NOMO-1 (cell line): ENCODE measurements at regions not wholly inside any gene's neighbourhood (a gene's known extent, or its start where the extent isn't known, plus 50 kb on each side); places are given as distances from the start of the nearest gene placed in this dataset.
"Not testable (repeated sequence)": the region's sequence is repeated elsewhere in the genome, so short reads cannot be mapped to it uniquely, and the experiment has no call there.

Experiments used
- DNase-seq, 2 experiments: peaks; one replicate each; lab custom pipeline; 2025; ENCODE audit not compliant: unreplicated experiment in 2 of 2; lab: John Stamatoyannopoulos, UW

DNA sequence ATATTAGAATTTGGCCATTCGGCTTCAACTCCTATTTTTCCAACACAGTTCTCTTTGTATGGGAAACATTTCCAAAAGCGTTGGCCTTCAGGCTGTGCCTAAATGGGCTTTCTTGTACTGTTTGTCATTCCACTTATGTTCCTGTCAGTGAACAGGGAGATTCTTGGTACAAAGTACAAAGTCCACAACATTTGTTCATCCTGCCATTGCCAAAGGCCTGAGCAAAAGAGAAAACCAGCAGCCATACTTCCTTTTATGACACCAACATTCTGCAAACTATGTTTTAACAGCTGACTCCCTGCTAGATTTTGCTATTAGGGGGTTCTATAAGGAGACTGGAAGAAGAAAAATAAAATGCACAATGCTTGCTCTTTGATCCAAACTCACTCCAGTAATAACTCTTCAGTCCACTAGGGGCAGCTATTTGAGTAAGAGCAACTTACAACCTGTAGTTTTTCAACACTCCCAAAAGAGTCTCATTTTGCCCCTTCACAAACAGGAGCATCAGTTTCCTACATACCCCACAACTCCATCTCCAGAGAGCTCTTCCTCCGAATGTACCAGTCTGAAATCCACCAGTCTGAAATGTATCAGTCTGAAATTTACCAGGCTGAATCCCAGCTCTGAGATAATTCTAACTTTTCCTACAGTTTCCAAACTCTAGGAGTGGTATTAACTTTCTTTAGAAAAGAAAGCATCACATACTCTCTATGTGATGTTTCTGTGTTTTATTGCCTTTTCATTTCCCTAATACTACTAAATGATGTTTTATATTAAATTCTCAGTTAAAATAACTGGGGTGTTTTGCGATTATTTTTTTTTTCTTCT, 693.8 kb downstream of the DNAH5 start:
- no peak for DNase-seq

DNA sequence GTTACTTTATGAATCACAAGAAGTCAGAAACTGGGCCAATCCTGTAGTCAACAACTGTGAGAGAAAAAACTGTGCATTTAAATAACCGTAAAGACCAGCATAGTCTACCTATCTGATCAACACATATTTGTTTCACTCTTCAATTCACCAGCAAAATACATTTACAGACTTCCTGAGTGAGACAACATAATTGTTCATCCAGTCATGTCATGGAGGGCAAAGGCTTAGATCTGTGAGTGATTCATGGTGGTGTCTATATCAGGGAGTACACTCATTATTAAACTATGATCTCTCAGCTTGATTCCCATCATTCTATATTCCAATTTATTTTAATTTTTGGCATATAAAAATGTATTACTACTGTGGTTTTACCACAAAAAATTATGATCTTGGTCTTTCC, 694.6 kb downstream of the DNAH5 start:
- DNase-seq: no peak

DNA sequence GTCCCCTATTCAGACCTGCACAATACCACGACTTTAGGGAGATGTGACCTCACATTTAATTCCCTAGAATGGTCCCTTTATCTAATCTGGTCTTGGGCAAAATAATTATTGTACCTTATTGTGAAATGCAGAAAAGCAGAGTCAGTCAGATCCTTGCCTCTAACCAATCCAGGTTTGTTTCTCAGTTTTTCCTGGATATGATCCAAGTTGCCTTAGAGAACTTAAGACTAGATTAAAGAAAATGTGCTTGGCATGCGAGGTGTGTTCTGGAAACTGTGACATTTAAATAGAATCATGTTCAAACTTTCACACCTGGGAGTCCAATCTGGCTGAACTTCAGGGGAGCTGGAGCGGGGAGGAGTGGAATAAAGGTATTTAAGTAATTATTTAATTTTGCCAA, 696.2 kb downstream of the DNAH5 start:
- no peak for DNase-seq

DNA sequence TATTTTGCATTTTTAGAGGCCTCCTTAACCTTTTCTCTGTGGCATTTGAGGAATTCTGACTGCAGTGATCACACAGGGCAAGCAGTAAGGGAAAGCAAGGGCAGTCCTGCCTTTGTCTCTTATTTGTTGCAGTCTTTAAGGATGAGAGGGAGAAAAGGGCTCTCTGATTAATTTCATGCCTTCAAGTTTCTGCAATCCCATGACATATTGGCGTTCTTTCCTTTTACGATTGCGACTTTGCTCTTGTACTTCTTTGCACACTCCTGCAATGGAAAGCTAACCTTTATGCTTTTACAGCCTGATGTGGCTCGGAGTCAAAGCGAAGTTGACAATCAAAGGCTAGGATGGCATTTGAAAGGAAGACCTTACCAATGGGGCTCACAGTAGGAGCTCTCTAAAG, 698.4 kb downstream of the DNAH5 start:
- DNase-seq: no peak

DNA sequence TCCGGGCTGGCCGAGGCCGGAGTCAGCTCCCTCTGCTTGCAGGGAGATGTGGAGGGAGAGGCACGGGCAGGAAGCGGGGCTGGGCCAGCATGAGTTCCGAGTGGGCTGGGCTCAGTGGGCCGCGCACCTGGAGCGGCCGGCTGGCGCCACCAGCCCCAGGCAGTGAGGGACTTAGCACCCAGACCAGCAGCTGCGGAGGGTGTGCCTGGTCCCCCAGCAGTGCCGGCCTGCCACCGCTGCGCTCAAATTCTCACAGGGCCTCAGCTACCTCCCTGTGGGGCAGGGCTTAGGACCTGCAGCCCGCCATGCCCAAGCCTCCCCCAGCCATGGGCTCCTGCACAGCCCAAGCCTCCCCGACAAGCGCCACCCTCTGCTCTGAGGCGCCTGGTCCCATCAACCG, 700.3 kb downstream of the DNAH5 start:
- no peak for DNase-seq

DNA sequence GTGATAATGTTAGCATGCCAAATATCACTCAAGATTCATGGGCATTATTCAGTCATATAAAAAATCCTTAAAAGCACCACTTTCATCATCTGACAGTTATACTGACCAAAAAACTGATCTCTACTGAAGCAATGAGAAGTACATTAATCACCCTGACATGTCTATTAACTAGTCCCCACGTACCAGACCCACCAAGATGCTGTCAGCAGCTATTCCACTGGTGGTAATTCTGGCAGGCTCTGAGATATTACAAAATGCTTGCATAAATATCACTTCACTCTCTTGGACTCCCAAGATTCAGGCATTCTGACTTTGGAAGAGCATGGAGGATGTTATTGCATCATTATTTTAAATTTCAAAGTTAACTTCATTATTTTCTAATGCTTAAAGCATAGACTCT, 717.0 kb downstream of the DNAH5 start:
- no peak for DNase-seq

DNA sequence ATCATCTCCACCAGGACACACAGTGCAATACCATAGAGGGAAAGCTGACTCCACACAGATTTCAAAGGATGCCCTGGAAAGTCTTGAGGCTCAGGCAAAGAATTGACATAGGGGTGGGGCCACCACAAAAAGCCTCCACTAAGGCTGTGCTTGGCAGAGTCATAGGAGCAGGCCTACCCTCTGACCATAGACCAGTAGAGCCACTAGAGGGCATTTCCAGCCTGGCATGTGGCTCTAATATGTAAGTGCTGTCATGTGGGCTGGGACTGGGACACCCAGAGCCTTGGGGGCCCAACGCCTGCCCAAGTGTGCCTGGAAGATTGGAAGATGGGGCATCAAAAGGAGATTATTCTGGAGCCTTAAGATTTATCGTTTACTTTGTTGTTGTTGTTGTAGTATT, 726.0 kb downstream of the DNAH5 start:
- no peak for DNase-seq

DNA sequence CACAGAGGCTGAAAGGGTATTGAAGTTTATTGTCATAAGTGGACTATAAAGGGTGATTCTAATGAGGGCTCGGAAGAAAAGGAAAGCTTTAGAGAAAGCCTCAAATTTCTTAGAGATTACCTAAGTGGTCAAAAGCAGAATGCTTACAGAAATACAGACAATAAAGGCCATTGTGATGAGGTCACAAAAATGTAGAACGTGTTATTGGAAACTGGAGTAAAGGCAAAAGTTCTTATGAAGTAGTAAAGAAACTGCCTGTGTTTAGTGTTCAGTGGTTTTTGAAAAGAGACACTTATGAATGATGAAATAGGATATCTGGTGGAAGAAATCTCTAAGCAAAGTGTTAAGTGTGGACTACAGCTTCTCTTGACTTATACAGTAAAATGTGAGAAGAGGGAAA, 726.9 kb downstream of the DNAH5 start:
- no peak for DNase-seq

DNA sequence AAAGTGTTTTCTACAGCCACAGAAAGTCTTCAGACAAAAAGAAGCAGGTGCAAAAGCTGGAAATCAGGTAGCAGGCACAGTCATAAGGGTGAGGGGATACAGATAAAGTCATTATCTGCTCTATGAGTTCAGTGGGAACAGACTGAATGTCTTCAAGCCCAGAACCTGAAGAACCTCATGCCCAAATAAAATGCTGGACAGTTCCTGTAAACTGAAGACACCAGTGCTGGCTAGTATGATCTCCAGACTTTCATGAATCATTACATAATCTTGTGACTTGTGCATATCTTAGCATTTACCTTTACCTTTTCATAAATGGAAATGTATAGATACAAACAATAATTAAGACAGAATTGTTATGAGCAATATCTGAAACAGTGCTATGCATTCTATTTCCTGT, 728.7 kb downstream of the DNAH5 start:
- no peak for DNase-seq

DNA sequence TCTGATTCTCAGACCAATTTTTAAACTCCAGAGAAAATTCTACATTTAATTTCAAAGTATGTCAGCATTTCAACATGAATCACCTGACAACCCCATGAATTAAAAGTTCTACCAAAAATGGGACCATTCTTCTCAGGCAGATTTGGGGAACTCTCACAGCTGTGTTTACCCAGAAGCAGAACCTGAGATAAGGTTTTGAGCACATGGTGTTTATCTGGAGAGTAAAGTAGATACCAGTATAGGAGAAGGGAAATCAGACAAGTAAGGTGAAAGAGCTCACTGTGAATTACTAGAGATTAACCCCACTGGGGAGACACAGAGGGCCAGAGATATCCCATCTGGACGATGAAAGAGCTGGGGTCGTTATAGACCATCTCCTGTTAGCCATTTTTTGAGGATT, 729.1 kb downstream of the DNAH5 start:
- DNase-seq: no peak

DNA sequence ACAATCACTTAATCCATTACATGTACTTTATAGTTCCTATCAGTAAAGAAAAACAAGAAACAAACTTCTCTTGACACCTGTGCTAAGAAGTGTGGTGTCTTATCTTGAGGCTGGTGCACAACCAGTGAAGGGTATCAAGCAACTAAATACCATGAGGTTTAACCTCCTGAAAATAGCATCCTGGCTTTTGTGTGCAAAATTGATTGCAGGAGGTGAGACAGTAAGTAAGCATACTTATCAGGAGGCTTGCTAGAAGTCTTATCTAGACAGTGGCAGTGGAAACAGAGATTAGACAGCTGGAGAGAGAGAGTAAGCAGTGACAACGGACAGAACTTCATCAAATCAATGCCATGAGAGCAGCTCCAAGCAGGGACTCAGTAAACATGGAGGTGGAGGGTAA, 730.3 kb downstream of the DNAH5 start:
- DNase-seq: no peak

DNA sequence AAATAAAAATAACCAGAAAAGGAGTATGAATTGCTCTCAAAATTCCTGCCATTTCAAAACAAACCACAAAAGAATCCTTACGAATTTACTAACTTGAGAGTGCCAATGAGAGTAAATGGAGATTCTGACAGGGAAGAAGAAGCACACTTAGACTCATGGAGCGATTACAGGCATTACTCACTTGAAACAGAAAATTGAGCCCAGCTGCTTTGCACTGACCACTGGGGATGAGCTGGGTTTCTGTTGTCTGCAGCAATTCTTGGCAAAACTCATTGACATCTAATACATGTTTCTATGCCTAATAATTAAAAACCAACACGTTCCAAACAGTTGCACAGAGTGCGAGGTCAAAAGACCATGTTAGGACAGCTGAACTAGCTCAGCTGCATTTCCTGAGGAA, 731.6 kb downstream of the DNAH5 start:
- no peak for DNase-seq

DNA sequence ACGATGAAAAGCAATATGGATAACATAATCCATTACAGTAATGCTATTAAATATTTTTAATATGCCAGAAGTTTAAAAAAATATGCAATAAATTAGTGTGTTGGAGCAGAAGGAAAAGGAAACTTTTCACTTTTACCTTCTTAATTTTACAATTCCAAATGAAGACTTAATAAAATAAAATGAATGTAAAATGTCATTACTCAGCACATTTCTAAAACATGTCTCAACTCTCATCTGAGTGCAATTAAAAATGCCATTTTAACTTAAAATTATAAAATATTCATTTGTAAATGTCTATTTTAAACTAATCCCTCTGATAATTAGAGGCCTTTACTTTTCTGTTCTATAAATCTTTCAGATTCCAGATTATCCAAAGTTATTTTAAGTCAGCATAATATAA, 733.4 kb downstream of the DNAH5 start:
- no peak for DNase-seq

DNA sequence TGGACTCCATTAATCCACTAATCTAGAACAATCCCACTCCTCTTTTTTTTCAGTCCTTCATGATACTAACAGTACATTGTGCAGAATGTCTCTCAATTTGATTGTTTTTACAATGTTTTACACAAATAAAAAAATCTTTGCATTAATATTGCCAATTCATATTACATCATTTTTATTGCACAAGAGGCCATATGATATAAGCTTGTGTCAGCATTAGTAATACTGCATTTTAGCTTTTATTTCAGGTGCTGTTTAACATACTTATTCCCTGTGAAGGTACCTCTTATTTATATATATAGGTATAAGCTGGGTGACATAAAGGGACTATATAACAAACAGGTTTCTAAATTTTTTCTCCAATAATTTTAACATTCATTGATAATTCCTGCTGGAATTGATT, 737.4 kb downstream of the DNAH5 start:
- DNase-seq: no peak

DNA sequence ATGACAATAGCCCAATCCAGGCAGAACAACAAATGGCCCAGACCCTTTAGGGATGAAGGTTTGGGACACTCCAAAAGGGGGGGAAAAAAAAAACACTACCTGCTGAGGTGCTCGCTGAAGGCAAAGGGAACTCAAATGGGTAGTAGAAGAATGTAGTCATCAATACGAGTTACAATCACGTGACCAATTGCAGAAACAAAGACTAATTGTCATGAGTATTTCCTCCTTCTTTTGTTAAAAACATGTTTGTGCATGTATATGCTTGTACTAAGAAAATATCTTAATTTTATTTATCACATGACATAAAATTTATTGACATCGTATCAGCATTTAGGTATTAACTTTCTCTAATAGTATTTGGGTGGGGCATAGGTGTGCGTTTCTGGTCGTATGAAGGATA, 743.5 kb downstream of the DNAH5 start:
- DNase-seq: no peak

DNA sequence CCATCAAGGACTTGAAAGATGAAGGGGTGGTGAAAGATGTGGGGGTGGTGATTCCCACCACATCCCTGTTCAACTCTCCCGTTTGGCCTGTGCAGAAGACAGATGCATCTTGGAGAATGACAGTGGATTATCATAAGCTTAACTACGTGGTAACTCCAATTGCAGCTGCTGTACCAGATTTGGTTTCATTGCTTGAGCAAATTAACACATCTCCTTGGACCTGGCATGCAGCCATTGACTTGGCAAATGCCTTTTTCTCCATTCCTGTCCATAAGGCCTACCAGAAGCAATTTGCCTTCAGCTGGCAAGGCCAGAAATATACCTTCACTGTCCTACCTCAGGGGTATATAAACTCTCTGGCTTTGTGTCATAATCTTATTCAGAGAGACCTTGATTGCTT, 746.3 kb downstream of the DNAH5 start:
- DNase-seq: not testable (repeated sequence)

DNA sequence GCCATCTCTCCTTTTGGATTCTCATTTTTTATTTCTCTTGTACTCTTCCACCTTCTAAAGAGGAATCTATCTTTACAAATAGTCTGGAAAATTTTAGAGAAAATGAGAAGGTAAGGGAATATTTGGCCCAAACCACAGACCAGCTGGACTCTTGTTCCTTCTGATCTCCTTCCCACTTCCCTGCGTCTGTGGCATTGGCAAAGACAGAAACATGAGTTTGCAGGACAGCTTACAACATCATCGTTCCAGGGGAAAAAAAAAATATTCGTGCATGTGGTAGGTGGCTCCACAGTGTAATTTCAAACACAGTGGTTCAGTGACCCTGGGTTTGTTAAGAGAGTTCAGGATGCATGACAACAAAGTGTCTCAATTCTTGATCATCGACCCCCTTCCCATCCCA, 755.0 kb downstream of the DNAH5 start:
- no peak for DNase-seq

DNA sequence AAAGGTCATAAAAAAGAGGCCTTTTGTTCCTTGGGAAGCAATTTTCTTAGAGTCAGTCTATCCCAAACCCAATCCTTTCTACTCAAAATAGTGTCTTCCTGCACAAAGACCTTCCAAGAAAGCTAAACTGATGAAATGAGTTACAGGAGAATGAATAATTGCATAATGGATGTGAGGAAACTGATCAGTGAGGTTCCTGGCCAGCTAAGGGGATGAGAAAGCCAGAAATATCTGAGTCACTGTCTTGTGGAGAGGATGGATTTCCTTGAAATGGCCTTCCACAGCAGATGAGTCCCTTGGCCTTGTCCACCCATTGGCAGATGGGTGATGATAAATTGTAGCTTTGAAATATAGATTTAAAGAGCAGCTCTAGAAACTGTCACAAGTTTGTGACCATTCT, 756.1 kb downstream of the DNAH5 start:
- DNase-seq: no peak

DNA sequence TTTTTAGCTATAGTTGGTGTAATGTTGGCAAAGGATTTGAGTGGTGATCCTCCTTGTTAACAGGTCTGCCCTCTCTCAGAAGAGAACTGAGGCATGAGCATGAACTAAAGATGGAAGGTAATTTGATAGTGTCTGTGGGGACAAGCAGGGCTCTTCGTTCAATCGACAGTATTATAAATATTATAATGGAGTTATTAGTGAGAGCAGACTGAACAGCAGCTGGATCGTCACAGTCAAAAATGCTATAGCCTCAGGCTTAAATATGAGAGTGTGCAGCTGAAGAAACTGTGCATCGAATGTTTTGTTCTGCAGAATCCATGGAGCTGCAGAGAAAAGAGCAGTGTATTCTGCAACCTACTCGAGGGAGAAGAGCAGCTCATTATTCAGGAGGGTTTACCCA, 757.3 kb downstream of the DNAH5 start:
- DNase-seq: no peak

DNA sequence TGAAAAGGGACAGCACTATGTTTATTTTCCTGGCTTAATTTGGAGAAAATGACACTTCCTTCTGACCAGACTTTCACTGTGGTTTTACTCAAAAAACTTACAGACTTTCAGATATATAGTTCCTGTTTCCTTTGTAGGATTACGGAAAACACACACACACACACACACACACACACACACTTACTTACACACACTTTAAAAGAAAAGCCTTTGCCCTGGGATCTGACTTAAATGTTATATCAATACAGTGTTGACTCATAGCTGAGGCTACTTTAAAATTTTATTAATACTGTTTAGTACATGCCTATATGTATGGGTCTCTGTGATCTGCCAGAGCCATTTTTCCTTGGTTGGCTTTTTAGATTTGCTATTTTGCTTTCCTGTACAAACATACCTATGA, 758.3 kb downstream of the DNAH5 start:
- peak in 1 of 2 experiments; percentile 14 for DNase-seq

DNA sequence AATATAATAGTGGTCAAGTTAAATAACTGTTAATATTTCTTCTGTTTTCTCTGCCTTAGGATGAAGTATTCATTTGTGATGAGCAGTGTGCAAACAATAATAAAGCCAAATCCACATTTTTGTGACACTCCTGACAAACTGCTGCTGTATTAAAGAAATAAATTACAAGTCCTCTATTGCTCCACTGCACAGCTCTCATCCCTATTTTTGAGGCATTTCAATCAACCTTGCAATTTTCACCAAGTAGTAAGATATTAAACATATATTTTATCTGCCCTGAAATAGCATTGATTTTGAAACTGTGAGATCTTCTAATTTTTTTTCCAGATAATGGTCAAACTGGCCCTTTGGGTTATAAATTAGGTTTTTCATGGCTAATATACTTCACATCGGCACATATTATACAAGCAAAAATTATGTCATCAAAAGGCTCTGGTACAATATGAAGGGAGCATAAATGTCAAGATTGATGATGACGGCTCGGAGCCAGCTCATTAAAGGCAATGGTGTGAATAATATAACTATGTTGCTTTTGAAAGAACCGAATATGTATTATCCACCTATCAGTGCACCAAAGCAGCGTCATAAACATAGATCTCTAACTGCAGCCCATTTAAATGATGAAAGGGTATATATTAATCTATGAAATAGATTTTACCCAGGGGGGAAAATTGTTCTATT, 764.9 kb downstream of the DNAH5 start:
- DNase-seq: no peak

DNA sequence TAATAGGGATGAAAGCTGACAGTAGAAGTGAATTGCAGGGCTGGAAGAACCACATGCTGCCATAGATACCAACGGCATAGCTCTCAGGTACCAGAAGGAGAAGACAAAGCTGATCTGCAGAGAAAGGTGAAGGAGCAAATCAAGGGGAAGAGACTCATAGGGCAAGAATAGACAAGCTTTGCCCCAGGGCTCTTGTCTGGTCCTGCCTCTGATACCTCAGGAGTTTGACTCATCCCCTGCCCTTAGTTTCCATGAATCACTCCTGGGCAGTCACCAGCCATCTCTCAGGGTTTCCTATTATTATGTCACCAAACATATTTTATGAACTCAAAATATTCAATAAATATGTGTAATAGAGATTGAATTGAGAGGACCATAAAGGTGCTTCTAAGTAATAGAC, 800.9 kb downstream of the DNAH5 start:
- no peak for DNase-seq

DNA sequence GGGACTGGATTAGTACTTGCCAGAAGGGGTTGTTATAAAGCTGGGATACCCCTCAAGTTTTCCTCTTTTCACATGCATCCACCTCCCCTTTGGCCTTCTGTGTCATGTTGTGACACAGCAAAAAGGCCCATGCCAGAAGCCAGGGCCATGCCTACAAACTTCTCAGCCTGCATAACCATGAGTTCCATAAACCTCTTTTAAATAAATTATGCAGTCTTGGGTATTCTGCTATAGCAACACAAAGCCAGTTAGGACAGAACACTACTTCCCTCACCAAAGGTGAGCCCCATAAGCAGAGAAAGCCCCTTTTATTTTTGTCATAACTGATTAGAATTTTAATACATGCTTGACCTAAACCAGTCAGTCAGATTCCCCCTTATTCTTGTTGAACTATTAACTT, 801.3 kb downstream of the DNAH5 start:
- DNase-seq: no peak
